ENCODE measurements at regions not wholly inside any gene's neighbourhood (a gene's known extent, or its start where the extent isn't known, plus 50 kb on each side); places are given as distances from the start of the nearest gene placed in this dataset.
A peak's percentile ranks its signal among the peaks of the same experiment; 100 is the strongest.
"Not testable (repeated sequence)": the region's sequence is repeated elsewhere in the genome, so short reads cannot be mapped to it uniquely, and the experiment has no call there.

DNA sequence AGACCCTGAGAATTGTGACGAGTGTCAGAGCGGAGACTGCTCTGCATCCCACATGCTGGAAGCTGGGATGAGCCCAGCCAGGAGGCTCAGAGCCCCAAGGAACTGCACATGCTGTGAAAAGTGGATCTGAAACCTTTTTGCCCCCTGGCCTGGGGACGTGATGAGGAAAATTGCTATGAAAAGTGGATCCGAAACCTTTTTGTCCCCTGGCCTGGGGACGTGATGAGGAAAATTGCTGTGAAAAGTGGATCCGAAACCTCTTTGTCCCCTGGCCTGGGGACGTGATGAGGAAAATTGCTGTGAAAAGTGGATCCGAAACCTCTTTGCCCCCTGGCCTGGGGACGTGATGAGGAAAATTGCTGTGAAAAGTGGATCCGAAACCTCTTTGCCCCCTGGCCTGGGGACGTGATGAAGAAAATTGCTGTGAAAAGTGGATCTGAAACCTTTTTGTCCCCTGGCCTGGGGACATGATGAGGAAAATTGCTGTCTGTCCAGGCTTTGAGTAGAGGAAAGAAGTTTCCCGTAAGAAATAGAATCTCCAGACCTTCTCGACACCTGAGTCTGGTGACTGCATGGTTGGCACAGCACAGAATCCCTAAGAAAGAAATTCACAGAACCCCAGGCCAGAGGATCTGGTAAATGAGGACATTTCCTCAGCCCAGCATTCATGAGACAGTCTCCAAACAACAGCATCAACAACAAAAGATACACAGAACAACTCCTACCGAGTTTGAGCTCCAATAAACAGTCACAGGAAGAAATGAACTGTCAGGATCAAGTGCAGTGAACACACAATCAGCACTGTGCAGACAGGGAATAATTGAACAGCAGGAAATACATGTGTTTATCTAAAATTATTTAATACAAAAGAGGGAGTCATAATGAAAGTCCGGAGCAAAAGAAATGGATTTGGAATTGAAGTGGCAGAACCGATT lies 188.8 kb downstream of the LAT start:
- H3K4me1 ChIP-seq (ENCODE audit: low read depth); intact Hi-C loops (cut with DNase I, micrococcal nuclease); H3K9me3 ChIP-seq; ATAC-seq; H3K4me3 ChIP-seq; H3K36me3 ChIP-seq (ENCODE audit: low read depth); DNase-seq: not testable (repeated sequence)

DNA sequence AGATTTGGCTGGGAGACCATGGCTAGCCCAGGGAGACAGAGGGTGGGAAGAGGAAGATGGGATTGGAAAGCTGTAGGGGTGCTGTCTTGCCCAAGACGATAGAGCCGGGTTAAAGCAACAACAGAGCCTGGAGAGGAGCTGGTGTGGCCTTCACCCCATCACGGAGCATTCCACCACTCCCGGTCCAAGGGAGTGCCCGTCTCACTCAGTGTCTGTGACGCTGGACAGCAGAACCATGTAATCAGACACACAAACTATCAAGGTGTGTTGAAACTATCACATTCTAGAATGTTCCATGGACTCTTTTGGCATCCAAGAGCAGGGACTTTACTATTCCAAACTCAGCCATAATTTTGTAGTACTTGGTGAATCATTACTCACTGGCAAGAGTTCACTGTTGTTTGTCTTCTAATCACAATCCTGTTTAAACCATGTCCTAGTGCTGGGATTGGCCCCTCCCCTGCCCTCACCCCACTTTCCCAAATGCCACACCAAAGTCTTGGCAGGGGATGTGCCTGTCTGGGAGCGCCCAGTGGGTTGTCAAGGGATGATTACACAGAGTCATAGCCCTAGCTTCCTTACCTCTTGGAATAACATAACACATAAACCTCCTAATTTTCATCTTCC lies 187.4 kb downstream of the LAT start:
- ATAC-seq; DNase-seq; H3K4me1 ChIP-seq (ENCODE audit: low read depth); intact Hi-C loops (cut with DNase I, micrococcal nuclease); H3K36me3 ChIP-seq (ENCODE audit: low read depth); H3K4me3 ChIP-seq; H3K9me3 ChIP-seq: not testable (repeated sequence)

GRCh38 chr16:29171296-29171695 lies 186.4 kb downstream of the LAT start:
- H3K36me3 ChIP-seq (ENCODE audit: low read depth); ATAC-seq; H3K9me3 ChIP-seq; DNase-seq; H3K4me1 ChIP-seq (ENCODE audit: low read depth); H3K4me3 ChIP-seq; intact Hi-C loops (cut with DNase I, micrococcal nuclease): not testable (repeated sequence)

- ATAC-seq; H3K4me3 ChIP-seq; intact Hi-C loops (cut with DNase I, micrococcal nuclease); DNase-seq; H3K36me3 ChIP-seq (ENCODE audit: low read depth); H3K4me1 ChIP-seq (ENCODE audit: low read depth); H3K9me3 ChIP-seq: not testable (repeated sequence)
Observed at GRCh38 chr16:29170393-29171119, 185.7 kb downstream of the LAT start.

DNA sequence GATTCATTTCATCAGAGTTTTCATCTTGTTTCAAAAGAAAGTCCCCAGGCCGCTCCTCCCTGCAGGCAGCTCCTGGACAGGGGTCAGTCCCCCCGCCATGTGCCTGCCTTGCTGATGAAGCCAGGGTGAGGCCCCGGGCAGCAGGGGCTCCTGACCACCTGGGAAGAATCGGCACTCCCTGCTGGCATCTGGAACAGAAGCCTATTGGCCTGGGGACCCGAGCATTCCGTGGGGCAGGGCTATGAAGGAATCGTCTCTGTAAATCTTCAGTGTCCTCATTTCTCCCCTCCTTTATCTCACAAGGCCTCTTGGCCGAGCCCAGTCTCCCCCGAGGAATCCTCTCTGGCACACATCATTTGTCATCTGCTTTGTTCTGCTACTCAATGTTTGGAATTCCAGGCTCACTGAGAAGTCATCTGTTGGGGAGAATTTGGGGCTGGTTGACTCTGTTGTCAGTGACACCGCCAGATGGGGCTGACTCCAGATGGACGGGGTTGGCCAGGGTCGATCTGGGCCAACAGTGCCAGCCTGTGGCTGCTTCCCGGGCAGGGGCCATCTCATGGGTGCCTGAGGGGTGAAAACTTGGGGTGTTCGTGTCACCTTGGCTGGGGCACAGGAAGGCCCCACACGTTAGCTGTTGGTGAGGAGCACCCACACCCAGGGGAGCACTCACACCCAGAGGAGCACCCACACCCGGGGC lies 184.6 kb downstream of the LAT start:
- intact Hi-C loops (cut with DNase I, micrococcal nuclease); H3K4me3 ChIP-seq; H3K36me3 ChIP-seq (ENCODE audit: low read depth); ATAC-seq; DNase-seq; H3K9me3 ChIP-seq; H3K4me1 ChIP-seq (ENCODE audit: low read depth): not testable (repeated sequence)

- H3K4me3 ChIP-seq; DNase-seq; intact Hi-C loops (cut with DNase I, micrococcal nuclease); H3K4me1 ChIP-seq (ENCODE audit: low read depth); ATAC-seq; H3K36me3 ChIP-seq (ENCODE audit: low read depth); H3K9me3 ChIP-seq: not testable (repeated sequence)
Observed at GRCh38 chr16:29168515-29169259, 183.8 kb downstream of the LAT start.

DNA sequence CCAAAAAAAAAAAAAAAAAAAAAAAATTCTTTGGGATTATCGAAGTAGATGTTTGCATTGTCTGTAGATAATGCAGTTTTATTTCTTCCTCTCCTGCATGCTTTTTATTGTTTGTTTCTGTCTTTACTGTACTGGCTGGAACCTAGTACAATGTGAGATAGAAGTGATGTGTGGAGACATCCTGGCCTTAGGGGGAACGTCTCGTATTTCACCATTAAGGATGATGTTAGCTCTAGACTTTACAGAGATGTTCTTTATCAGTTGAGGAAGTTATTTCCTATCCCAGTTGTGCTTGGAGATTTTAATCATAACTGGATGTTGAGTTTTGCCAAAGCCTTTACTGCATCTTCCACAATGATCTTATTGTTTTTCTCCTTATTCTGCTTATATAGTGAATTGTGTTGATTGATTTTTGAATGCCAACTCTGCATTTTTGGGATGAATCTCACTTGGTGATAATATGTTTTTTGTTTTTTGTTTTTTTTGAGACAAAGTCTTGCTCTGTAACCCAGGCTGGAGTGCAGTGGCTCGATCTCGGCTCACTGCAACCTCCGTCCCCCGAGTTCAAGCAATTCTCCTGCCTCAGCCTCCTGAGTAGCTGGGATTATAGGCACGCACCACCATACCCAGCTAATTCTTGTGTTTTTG lies 179.7 kb downstream of the LAT start:
- intact Hi-C loops (cut with DNase I, micrococcal nuclease); ATAC-seq; H3K36me3 ChIP-seq (ENCODE audit: low read depth); H3K9me3 ChIP-seq; DNase-seq; H3K4me3 ChIP-seq; H3K4me1 ChIP-seq (ENCODE audit: low read depth): not testable (repeated sequence)

- ATAC-seq; H3K36me3 ChIP-seq (ENCODE audit: low read depth); H3K4me1 ChIP-seq (ENCODE audit: low read depth); H3K9me3 ChIP-seq; H3K4me3 ChIP-seq; intact Hi-C loops (cut with DNase I, micrococcal nuclease): not testable (repeated sequence)
- DNase-seq, result peak in 1 of 3 donors; percentile 33
Observed at GRCh38 chr16:29160171-29160570, 175.3 kb downstream of the LAT start.

- intact Hi-C loops (cut with DNase I, micrococcal nuclease); H3K36me3 ChIP-seq (ENCODE audit: low read depth); H3K9me3 ChIP-seq; H3K4me1 ChIP-seq (ENCODE audit: low read depth); ATAC-seq; H3K4me3 ChIP-seq: not testable (repeated sequence)
- peak in 1 of 3 donors; percentile 5 for DNase-seq
Observed at GRCh38 chr16:29159603-29160002, 174.8 kb downstream of the LAT start.

All from mucosa of descending colon (tissue), 3 donors.